ENCODE measurements at regions not wholly inside any gene's neighbourhood (a gene's known extent, or its start where the extent isn't known, plus 50 kb on each side); places are given as distances from the start of the nearest gene placed in this dataset.

- TF ChIP-seq CTCF (conservative IDR thresholded peaks at IDR 0.05): no peak
- no peak overlapping the region for H3K27ac ChIP-seq
Measured at GRCh38 chr7:41104631-41105030, 598.3 kb downstream of the INHBA start.

- H3K27ac ChIP-seq: no peak overlapping the region
- no peak for TF ChIP-seq CTCF (conservative IDR thresholded peaks at IDR 0.05)
Measured at GRCh38 chr7:41103331-41103730, 599.6 kb downstream of the INHBA start.

GRCh38 chr7:41098846-41099245 is 604.0 kb downstream of the INHBA start:
- H3K27ac ChIP-seq: no peak overlapping the region
- no peak for TF ChIP-seq CTCF (conservative IDR thresholded peaks at IDR 0.05)

GRCh38 chr7:41098402-41098801 is 604.5 kb downstream of the INHBA start:
- TF ChIP-seq CTCF (conservative IDR thresholded peaks at IDR 0.05): no peak
- no peak overlapping the region for H3K27ac ChIP-seq

GRCh38 chr7:41097501-41097900 is 605.4 kb downstream of the INHBA start:
- no peak overlapping the region for H3K27ac ChIP-seq
- TF ChIP-seq CTCF (conservative IDR thresholded peaks at IDR 0.05): no peak

GRCh38 chr7:41096917-41097316 is 606.0 kb downstream of the INHBA start:
- no peak overlapping the region for H3K27ac ChIP-seq
- no peak for TF ChIP-seq CTCF (conservative IDR thresholded peaks at IDR 0.05)

- H3K27ac ChIP-seq: no peak overlapping the region
- TF ChIP-seq CTCF (conservative IDR thresholded peaks at IDR 0.05): no peak
Measured at GRCh38 chr7:41093141-41093540, 609.7 kb downstream of the INHBA start.

- TF ChIP-seq CTCF (conservative IDR thresholded peaks at IDR 0.05): no peak
- no peak overlapping the region for H3K27ac ChIP-seq
Measured at GRCh38 chr7:41085244-41085643, 617.6 kb downstream of the INHBA start.
